ENCODE measurements at regions not wholly inside any gene's neighbourhood (a gene's known extent, or its start where the extent isn't known, plus 50 kb on each side); places are given as distances from the start of the nearest gene placed in this dataset.

- CTCF ChIA-PET (ENCODE audit: unreplicated experiment), result no interaction called here
Observed at GRCh38 chr9:87436716-87437115, 61.0 kb upstream of the DAPK1 start.

GRCh38 chr9:87437966-87438365 is 59.7 kb upstream of the DAPK1 start:
- no peaks in the 10 kb centered on the region for H3K79me2 ChIP-seq (ENCODE audit: insufficient read depth, low read depth, low read length)
- H3K9me2 ChIP-seq (ENCODE audit: insufficient read depth, low read length), result no peaks in the 10 kb centered on the region
- H4K20me1 ChIP-seq (ENCODE audit: insufficient read depth, low read length), result no peaks in the 10 kb centered on the region
- DNase-seq (ENCODE audit: low spot score), result no peak
- intact Hi-C loops (cut with micrococcal nuclease; ENCODE audit: unreplicated experiment), result no loop called here
- no peaks in the 10 kb centered on the region for H3K4me1 ChIP-seq (ENCODE audit: insufficient read depth, low read length, poor library complexity, severe bottlenecking)
- ChIA-PET CTCF (ENCODE audit: unreplicated experiment) (no interaction called here), POLR2A (interaction anchor here (1.2 kb wide), 1 partner anchor 10 kb away, joined by 4 read pairs; no protein-coding TSS in a partner anchor)
- no peak for TF ChIP-seq EZH2phosphoT487 (IDR thresholded peaks at IDR 0.05; ENCODE audit: borderline replicate concordance, low read depth, low read length)
- no peak for TF ChIP-seq CTCF (conservative IDR thresholded peaks at IDR 0.05; ENCODE audit: low read length)
- H3K36me3 ChIP-seq (ENCODE audit: insufficient read depth, low read length), result no peaks in the 10 kb centered on the region
- no peaks in the 10 kb centered on the region for H3K9me3 ChIP-seq (ENCODE audit: low read length)
- H3K4me2 ChIP-seq (ENCODE audit: low read length), result no peak overlapping the region
- H3K4me3 ChIP-seq (ENCODE audit: low read depth, low read length, poor library complexity, severe bottlenecking), result no peak overlapping the region
- BruUV-seq (replicated peaks), result no TSS peak
- no peak overlapping the region for H2AFZ ChIP-seq (ENCODE audit: low read length)
- no peak overlapping the region for H3K27ac ChIP-seq (ENCODE audit: low read depth, low read length, poor library complexity, severe bottlenecking)

More at GRCh38 chr9:87436716-87437115, 61.0 kb upstream of the DAPK1 start:
- Histone ChIP-seq H4K20me1 (ENCODE audit: insufficient read depth, low read length) (no peaks in the 10 kb centered on the region), H3K4me1 (ENCODE audit: insufficient read depth, low read length, poor library complexity, severe bottlenecking) (no peaks in the 10 kb centered on the region), H3K4me3 (ENCODE audit: low read depth, low read length, poor library complexity, severe bottlenecking) (no peak overlapping the region), H2AFZ (ENCODE audit: low read length) (no peak overlapping the region), H3K79me2 (ENCODE audit: insufficient read depth, low read depth, low read length) (no peaks in the 10 kb centered on the region), H3K27ac (ENCODE audit: low read depth, low read length, poor library complexity, severe bottlenecking) (no peak overlapping the region), H3K9me2 (ENCODE audit: insufficient read depth, low read length) (no peaks in the 10 kb centered on the region), H3K36me3 (ENCODE audit: insufficient read depth, low read length) (no peaks in the 10 kb centered on the region), H3K9me3 (ENCODE audit: low read length) (no peaks in the 10 kb centered on the region), H3K4me2 (ENCODE audit: low read length) (no peak overlapping the region)
- POLR2A ChIA-PET, result interaction anchor here (1.2 kb wide), 1 partner anchor 11 kb away, joined by 4 read pairs; no protein-coding TSS in a partner anchor
- no peak for DNase-seq (ENCODE audit: low spot score)
- TF ChIP-seq EZH2phosphoT487 (IDR thresholded peaks at IDR 0.05; ENCODE audit: borderline replicate concordance, low read depth, low read length) (no peak), CTCF (conservative IDR thresholded peaks at IDR 0.05; ENCODE audit: low read length) (no peak)
- BruUV-seq (replicated peaks), result no TSS peak
- intact Hi-C loops (cut with micrococcal nuclease; ENCODE audit: unreplicated experiment), result no loop called here

GRCh38 chr9:87441251-87441650 is 56.4 kb upstream of the DAPK1 start:
- Histone ChIP-seq H3K27ac (ENCODE audit: low read depth, low read length, poor library complexity, severe bottlenecking) (no peak overlapping the region), H3K36me3 (ENCODE audit: insufficient read depth, low read length) (no peaks in the 10 kb centered on the region), H3K9me3 (ENCODE audit: low read length) (no peaks in the 10 kb centered on the region), H3K9me2 (ENCODE audit: insufficient read depth, low read length) (no peaks in the 10 kb centered on the region), H3K4me1 (ENCODE audit: insufficient read depth, low read length, poor library complexity, severe bottlenecking) (peaks cover 4% of the 10 kb centered on the region), H3K79me2 (ENCODE audit: insufficient read depth, low read depth, low read length) (no peaks in the 10 kb centered on the region), H3K4me3 (ENCODE audit: low read depth, low read length, poor library complexity, severe bottlenecking) (no peak overlapping the region), H4K20me1 (ENCODE audit: insufficient read depth, low read length) (no peaks in the 10 kb centered on the region), H2AFZ (ENCODE audit: low read length) (no peak overlapping the region; the same call in 1 of the 2 replicates), H3K4me2 (ENCODE audit: low read length) (no peak overlapping the region)
- BruUV-seq (replicated peaks), result no TSS peak
- intact Hi-C loops (cut with micrococcal nuclease; ENCODE audit: unreplicated experiment), result no loop called here
- ChIA-PET POLR2A (no interaction called here), CTCF (ENCODE audit: unreplicated experiment) (no interaction called here)
- no peak for DNase-seq (ENCODE audit: low spot score)
- no peak for TF ChIP-seq EZH2phosphoT487 (IDR thresholded peaks at IDR 0.05; ENCODE audit: borderline replicate concordance, low read depth, low read length)
- no peak for TF ChIP-seq CTCF (conservative IDR thresholded peaks at IDR 0.05; ENCODE audit: low read length)

All from OCI-LY7 (cell line).